ENCODE measurements at regions not wholly inside any gene's neighbourhood (a gene's known extent, or its start where the extent isn't known, plus 50 kb on each side); places are given as distances from the start of the nearest gene placed in this dataset.

DNA sequence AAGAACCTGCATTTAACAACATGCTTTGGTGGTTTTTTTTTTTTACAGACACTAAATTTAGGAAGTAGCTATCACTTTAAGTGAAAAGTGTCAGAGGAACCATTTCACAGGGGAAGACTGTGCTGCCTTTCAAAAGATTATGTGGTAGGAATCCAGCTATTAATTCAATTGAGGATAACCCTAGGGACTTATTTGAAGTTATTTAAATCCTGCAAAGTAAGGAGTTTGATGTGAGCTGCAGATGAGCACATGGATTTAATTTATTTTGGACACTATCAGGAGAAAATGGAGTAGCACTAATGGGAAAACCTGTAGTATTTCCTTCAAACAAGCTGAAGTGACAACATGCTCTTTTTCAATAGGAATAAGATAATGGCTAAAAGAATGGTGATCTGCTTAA lies 419.8 kb downstream of the ANKRD7 start:
- Histone ChIP-seq H3K27me3 (no peaks in the 10 kb centered on the region), H3K4me1 (no peaks in the 10 kb centered on the region), H3K27ac (no peak overlapping the region), H3K9me3 (replicated peaks) (no peaks in the 10 kb centered on the region), H3K36me3 (no peaks in the 10 kb centered on the region), H3K4me3 (no peak overlapping the region)
- DNase-seq: no peak

GRCh38 chr7:118648002-118648401 lies 423.5 kb downstream of the ANKRD7 start:
- no peaks in the 10 kb centered on the region for H3K4me1 ChIP-seq
- no peaks in the 10 kb centered on the region for H3K27me3 ChIP-seq
- no peak overlapping the region for H3K27ac ChIP-seq
- H3K36me3 ChIP-seq: no peaks in the 10 kb centered on the region
- no peaks in the 10 kb centered on the region for H3K9me3 ChIP-seq (replicated peaks)
- DNase-seq: no peak
- H3K4me3 ChIP-seq: no peak overlapping the region

DNA sequence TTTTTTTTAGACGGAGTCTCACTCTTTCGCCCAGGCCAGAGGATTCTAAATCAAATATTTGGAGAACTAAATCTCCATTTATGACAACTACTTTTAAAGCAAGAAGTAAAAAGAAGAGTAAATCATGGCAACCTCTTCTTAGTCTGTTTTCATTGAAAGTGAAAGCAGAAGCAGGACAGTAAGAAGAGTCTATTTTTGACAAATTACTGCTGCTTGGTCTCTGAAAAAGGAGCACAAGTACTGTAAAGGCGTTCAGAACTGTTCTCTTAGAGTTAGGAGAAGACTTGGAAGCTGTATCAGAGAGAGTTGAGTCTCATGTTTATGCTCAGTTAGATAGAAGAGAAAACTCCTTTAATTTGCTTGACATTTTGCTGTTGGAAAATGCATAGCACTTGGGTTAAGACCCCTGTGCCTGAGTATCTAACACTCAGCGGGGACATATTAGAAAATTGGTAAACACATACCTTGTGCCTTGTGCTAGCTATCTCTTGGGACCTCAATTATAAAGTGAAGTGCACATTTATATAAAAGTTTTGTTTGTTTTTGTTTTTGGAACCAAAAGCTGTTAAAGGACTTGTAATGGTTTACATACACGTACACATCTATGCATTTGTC lies 433.0 kb downstream of the ANKRD7 start:
- DNase-seq: no peak
- H3K9me3 ChIP-seq (replicated peaks): no peaks in the 10 kb centered on the region
- no peaks in the 10 kb centered on the region for H3K36me3 ChIP-seq
- H3K4me1 ChIP-seq: no peaks in the 10 kb centered on the region
- H3K27me3 ChIP-seq: no peaks in the 10 kb centered on the region
- H3K4me3 ChIP-seq: no peak overlapping the region
- H3K27ac ChIP-seq: no peak overlapping the region

DNA sequence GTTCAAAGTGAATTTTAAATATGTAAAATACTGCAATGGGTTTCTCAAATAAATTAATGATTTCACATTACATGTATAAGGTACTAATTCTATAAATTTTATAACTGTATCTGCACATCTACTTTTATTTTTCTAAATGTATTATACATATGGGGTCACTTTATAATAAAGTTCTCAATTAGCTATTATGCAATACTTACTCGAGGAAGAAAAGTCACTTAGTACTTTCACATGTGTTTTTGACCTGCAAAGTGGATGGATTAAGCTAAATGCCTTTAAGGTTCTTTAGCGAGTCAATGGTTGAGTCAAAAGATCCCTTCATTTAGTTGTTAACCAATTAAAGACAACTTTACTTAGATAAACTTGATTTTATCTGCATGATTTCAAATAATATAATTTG lies 437.8 kb downstream of the ANKRD7 start:
- H3K27me3 ChIP-seq: no peaks in the 10 kb centered on the region
- no peaks in the 10 kb centered on the region for H3K36me3 ChIP-seq
- DNase-seq: no peak
- H3K27ac ChIP-seq: no peak overlapping the region
- no peak overlapping the region for H3K4me3 ChIP-seq
- H3K9me3 ChIP-seq (replicated peaks): no peaks in the 10 kb centered on the region
- H3K4me1 ChIP-seq: no peaks in the 10 kb centered on the region

DNA sequence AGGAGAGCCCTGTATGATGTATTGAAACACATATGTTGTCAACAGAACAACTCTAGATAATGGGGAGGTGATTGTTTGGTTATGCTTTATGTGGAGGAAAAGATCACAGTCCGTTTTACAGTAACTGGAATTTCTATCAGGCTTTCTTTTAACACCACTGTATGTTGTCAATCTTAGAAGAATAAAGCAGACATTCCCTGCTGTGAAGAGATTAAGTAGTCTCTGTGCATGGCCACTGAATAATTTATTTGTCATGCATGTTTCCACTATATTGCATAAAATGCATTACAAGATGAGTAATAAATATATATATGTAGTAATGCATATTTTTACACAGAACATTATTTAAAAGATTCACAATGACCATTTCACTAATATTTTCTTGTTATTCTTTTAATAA lies 440.0 kb downstream of the ANKRD7 start:
- Histone ChIP-seq H3K9me3 (replicated peaks) (no peaks in the 10 kb centered on the region), H3K4me1 (no peaks in the 10 kb centered on the region), H3K4me3 (no peak overlapping the region), H3K27me3 (no peaks in the 10 kb centered on the region), H3K27ac (no peak overlapping the region), H3K36me3 (no peaks in the 10 kb centered on the region)
- no peak for DNase-seq

- DNase-seq: no peak
These were observed 446.6 kb downstream of the ANKRD7 start for GRCh38 chr7:118671149-118671548.

GRCh38 chr7:118684796-118685195 lies 460.3 kb downstream of the ANKRD7 start:
- Histone ChIP-seq H3K36me3 (no peaks in the 10 kb centered on the region), H3K4me3 (no peak overlapping the region), H3K4me1 (no peaks in the 10 kb centered on the region), H3K9me3 (replicated peaks) (no peaks in the 10 kb centered on the region), H3K27me3 (no peaks in the 10 kb centered on the region), H3K27ac (no peak overlapping the region)
- no peak for DNase-seq

More at GRCh38 chr7:118671149-118671548, 446.6 kb downstream of the ANKRD7 start:
- no peaks in the 10 kb centered on the region for H3K4me1 ChIP-seq
- no peaks in the 10 kb centered on the region for H3K36me3 ChIP-seq
- H3K27me3 ChIP-seq: no peaks in the 10 kb centered on the region
- H3K27ac ChIP-seq: no peak overlapping the region
- H3K9me3 ChIP-seq (replicated peaks): no peaks in the 10 kb centered on the region
- no peak overlapping the region for H3K4me3 ChIP-seq

- Histone ChIP-seq H3K4me1 (no peaks in the 10 kb centered on the region), H3K27me3 (peaks cover 4% of the 10 kb centered on the region; the same call in 1 of the 2 replicates), H3K27ac (no peak overlapping the region), H3K9me3 (replicated peaks) (no peaks in the 10 kb centered on the region), H3K36me3 (no peaks in the 10 kb centered on the region), H3K4me3 (no peak overlapping the region)
- no peak for DNase-seq
These were observed 464.9 kb downstream of the ANKRD7 start for GRCh38 chr7:118689403-118689802.

- Histone ChIP-seq H3K27ac (no peak overlapping the region), H3K4me1 (no peaks in the 10 kb centered on the region), H3K9me3 (replicated peaks) (no peaks in the 10 kb centered on the region), H3K4me3 (no peak overlapping the region), H3K27me3 (no peaks in the 10 kb centered on the region), H3K36me3 (no peaks in the 10 kb centered on the region)
- no peak for DNase-seq
These were observed 472.4 kb downstream of the ANKRD7 start for GRCh38 chr7:118696879-118697278.

- H3K27me3 ChIP-seq: peaks cover 7% of the 10 kb centered on the region; the same call in 1 of the 2 replicates
- H3K27ac ChIP-seq: no peak overlapping the region
- H3K9me3 ChIP-seq (replicated peaks): no peaks in the 10 kb centered on the region
- DNase-seq: no peak
- H3K4me1 ChIP-seq: no peaks in the 10 kb centered on the region
- H3K4me3 ChIP-seq: no peak overlapping the region
- no peaks in the 10 kb centered on the region for H3K36me3 ChIP-seq
These were observed 474.7 kb downstream of the ANKRD7 start for GRCh38 chr7:118699222-118699621.

GRCh38 chr7:118708741-118709140 lies 484.2 kb downstream of the ANKRD7 start:
- no peaks in the 10 kb centered on the region for H3K4me1 ChIP-seq
- H3K36me3 ChIP-seq: no peaks in the 10 kb centered on the region
- no peak overlapping the region for H3K27ac ChIP-seq
- no peak for DNase-seq
- H3K27me3 ChIP-seq: no peaks in the 10 kb centered on the region
- no peak overlapping the region for H3K4me3 ChIP-seq
- H3K9me3 ChIP-seq (replicated peaks): no peaks in the 10 kb centered on the region; the same call in 1 of the 2 replicates

DNA sequence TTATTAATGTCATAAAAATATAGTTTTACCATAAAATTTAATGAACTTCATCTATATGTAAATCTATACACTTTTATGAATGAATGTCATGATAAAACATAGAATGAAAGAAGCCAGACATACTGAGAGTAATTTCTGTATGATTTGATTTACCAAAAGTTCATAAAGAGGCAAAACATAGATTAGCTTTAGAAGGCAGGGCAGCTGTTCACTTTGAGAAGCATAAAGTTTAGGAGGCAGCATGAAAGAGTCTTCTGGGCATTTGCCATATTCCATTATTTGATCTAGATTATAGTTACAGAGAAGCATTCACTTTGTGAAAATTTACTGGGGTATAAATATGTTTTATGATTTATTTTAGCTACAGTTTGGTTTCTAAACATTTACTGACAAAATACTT lies 487.2 kb downstream of the ANKRD7 start:
- Histone ChIP-seq H3K9me3 (replicated peaks) (no peaks in the 10 kb centered on the region; the same call in 1 of the 2 replicates), H3K4me1 (0 out of 2 replicates have a peak, but pooled peaks cover 2% of the 10 kb centered on the region), H3K27ac (no peak overlapping the region), H3K4me3 (no peak overlapping the region), H3K27me3 (no peaks in the 10 kb centered on the region), H3K36me3 (no peaks in the 10 kb centered on the region)
- DNase-seq: no peak

DNA sequence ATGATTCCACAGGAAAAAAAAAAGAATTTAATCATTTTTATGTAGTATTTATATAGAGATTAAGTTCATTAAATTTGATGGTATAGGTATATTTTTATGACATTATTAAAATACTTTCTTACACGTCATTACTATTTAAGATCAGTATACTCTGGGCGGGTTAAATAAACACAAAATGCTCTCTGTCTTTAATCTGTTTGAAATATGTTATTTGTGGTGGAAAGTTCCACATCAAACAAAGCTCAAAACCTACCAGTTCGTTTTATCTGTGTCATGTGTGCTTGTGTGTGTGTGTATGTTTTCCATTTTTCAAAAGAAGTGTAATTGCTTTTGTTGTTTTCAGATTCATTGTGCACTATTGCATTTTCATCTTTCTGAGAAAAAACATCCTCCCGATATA lies 488.5 kb downstream of the ANKRD7 start:
- Histone ChIP-seq H3K27me3 (no peaks in the 10 kb centered on the region), H3K4me1 (0 out of 2 replicates have a peak, but pooled peaks cover 2% of the 10 kb centered on the region), H3K27ac (no peak overlapping the region), H3K4me3 (no peak overlapping the region), H3K36me3 (no peaks in the 10 kb centered on the region), H3K9me3 (replicated peaks) (no peaks in the 10 kb centered on the region; the same call in 1 of the 2 replicates)
- DNase-seq: no peak

- no peaks in the 10 kb centered on the region for H3K27me3 ChIP-seq
- H3K27ac ChIP-seq: no peak overlapping the region
- DNase-seq: no peak
- H3K4me3 ChIP-seq: no peak overlapping the region
- no peaks in the 10 kb centered on the region for H3K4me1 ChIP-seq
- H3K36me3 ChIP-seq: no peaks in the 10 kb centered on the region
- H3K9me3 ChIP-seq (replicated peaks): no peaks in the 10 kb centered on the region
These were observed 496.1 kb downstream of the ANKRD7 start for GRCh38 chr7:118720632-118721031.

DNA sequence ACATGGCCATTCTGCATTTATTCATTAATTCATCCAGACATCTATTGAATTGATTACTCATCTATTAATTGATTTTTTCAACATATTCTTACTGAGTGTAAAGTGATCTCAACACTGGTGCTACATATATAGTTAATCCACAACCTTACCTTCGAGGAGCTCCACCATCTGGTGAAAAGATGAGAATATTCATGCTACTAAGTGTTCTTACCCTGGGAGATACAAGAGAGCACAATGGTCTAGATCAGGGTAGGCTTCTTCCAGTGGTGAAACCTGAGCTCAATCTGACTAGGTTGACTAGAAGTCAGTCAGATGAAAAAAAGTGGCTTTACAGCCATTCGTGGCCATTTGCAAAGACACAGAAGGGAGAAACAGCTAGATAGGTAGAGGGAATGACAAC lies 507.4 kb downstream of the ANKRD7 start:
- H3K4me1 ChIP-seq: no peaks in the 10 kb centered on the region
- H3K36me3 ChIP-seq: no peaks in the 10 kb centered on the region
- no peak overlapping the region for H3K27ac ChIP-seq
- no peak overlapping the region for H3K4me3 ChIP-seq
- no peak for DNase-seq
- H3K27me3 ChIP-seq: no peaks in the 10 kb centered on the region
- no peaks in the 10 kb centered on the region for H3K9me3 ChIP-seq (replicated peaks)

DNA sequence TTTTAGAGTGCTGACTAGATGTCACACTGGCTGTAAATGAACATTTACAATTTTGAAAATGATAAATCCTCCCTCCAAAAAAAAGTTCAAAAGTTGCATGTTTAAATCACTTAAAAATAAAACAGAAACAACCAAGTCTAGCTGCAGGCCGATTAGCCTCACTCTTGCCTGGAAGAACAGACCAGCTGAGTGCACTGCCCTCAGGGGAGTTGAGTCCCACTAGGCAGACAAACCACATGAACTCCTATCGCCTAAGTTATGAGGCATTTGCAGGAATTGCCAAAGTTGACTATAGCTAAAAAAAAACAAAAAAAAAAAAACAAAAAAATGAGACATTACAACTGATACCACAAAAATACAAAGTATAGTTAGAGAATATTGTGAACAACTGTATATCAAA lies 510.0 kb downstream of the ANKRD7 start:
- no peaks in the 10 kb centered on the region for H3K36me3 ChIP-seq
- no peak for DNase-seq
- H3K4me1 ChIP-seq: no peaks in the 10 kb centered on the region
- H3K4me3 ChIP-seq: no peak overlapping the region
- H3K27me3 ChIP-seq: no peaks in the 10 kb centered on the region
- H3K27ac ChIP-seq: no peak overlapping the region
- H3K9me3 ChIP-seq (replicated peaks): no peaks in the 10 kb centered on the region
